GM12874 (cell line): ENCODE measurements at regions not wholly inside any gene's neighbourhood (a gene's known extent, or its start where the extent isn't known, plus 50 kb on each side); places are given as distances from the start of the nearest gene placed in this dataset.

Experiments
- TF ChIP-seq, protein P1 (sequence below): IDR thresholded peaks from 2 replicates; pipeline ENCODE4 v1.5.1; 2011; ENCODE audit warnings: low read depth, mild to moderate bottlenecking, control low read depth, low read length, moderate library complexity; ENCODE audit not compliant: insufficient read depth

DNA sequence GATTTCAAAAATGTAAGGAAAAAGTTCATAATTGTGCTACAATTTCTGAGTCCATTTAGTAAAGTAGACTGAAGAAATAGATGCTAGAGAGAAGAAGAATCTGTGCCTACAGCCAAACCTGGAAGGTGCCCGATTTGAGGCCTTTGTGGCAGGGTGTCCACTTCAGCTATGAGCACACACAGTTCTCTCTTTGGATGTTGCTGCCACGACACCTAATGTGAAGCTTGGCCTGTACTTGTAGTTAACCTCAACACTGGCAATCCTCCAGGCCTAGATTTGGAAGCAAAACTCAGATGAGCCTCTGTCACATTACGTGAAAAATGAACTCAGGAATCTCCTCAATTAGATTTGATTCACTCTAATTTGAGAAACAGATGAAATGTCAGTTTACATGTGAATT, 90.1 kb upstream of the LRP1B start:
- TF ChIP-seq, protein P1, sequence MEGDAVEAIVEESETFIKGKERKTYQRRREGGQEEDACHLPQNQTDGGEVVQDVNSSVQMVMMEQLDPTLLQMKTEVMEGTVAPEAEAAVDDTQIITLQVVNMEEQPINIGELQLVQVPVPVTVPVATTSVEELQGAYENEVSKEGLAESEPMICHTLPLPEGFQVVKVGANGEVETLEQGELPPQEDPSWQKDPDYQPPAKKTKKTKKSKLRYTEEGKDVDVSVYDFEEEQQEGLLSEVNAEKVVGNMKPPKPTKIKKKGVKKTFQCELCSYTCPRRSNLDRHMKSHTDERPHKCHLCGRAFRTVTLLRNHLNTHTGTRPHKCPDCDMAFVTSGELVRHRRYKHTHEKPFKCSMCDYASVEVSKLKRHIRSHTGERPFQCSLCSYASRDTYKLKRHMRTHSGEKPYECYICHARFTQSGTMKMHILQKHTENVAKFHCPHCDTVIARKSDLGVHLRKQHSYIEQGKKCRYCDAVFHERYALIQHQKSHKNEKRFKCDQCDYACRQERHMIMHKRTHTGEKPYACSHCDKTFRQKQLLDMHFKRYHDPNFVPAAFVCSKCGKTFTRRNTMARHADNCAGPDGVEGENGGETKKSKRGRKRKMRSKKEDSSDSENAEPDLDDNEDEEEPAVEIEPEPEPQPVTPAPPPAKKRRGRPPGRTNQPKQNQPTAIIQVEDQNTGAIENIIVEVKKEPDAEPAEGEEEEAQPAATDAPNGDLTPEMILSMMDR = no peak

DNA sequence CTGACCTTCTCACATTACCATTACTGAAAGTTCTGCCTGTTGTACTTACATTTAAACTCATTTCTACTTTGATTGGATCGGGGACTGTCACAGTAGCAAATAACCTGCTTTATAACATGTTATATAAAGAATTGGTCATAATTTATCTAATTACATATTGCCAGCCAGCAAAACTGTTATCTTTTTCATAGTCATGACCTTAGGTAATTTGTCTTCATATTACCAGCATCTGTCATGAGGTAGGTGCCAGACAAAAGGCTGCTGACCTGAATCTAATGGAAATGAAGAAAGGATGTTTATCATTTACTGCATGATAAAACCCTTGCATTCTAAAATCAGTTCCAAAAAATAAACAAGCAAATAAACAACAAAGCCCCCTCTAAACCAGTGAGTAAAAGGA, 89.4 kb upstream of the LRP1B start:
- TF ChIP-seq, protein P1 = no peak

DNA sequence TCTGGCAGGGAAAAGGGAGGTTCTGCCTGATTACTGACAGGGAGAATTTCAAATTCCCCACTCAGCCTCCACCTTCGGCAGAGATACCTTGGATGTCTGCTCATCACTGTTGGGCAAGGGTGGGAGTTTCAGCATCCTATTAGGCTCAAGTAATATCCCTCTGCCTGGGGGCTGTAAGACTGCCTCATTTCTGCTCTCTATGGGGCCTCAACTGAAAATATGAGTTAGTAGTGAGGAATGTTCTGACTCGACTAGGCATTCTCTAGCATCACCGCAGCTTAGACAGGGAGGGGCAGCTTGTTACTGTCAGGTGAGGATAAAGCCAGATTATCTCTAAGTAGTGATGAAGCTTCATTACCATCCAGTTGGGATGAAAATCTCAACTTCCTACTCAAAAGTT, 87.7 kb upstream of the LRP1B start:
- TF ChIP-seq, protein P1 = no peak

DNA sequence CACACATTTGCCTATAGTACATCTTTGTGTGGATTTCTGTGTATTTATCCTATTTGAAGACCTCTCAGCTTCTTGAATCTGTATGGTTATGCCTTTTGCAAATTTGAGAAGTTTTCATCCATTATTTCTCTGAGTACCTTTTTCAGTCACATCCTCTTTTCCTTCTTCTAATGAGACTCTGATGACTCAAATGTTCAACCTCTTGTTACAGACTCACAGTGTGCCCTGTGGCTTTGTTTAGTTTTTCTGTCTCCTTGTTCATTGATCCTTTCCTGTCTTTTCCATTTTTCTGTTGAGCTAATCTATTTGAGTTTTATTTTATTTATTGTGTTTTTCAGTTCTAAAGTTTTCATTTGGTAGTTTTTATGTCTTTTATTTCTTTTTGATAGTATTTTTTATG, 87.0 kb upstream of the LRP1B start:
- TF ChIP-seq, protein P1 = no peak

DNA sequence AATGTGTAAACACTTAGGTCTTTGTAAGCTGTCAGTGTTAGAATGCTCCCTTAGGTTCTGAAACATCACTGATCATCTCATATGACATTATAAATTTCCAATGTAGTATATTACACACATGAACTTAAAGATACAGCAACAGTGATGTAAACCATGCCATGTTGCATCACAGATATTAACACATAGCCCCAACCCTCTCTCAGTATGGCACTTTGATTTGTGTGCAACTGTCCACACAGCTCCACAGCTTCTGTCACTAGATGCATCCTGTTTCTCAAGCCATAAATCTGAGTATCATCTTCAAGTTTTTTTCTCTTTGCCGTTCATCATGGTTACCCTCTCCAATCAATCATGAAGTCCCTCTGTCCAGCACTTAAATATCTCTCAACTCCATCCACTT, 69.2 kb upstream of the LRP1B start:
- TF ChIP-seq, protein P1 = no peak

DNA sequence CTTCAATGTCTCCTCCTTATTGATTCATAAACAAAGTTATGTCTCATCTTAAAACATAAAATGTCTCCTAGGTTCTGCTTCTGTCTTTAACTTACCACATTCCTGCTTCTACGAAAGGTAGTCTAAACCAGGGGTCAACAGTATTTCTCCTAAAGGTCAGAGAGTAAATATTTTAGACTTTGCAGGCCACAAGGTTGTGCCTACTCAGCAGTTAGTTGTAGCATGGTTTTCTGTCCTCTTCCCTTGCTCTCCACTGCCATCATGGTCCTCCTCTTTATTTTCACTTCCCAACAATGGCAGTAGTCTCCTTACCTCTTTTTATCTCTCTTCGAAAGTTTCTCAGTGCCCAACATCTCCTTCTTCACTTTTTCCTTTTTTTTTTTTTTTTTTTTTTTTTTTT, 68.3 kb upstream of the LRP1B start:
- TF ChIP-seq, protein P1 = no peak

DNA sequence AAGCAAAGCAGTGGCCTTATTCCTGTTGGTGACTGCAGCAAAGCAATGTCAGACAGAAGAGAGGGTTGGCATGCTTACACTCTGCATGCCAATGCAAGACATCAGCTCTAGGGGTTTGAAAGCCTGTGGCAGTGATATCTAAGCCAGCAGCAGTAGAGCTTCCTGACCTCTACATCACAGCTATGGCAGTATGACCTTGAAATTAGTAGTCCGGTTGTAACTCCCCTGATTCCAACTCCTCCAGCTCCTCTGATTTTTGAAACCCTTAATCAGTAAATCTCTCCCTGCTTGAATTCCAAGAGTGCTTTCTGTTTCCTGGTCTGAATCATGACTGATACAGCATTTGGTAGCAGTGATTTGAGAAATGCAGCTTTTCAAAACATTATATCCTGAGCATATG, 60.0 kb upstream of the LRP1B start:
- TF ChIP-seq, protein P1 = no peak

DNA sequence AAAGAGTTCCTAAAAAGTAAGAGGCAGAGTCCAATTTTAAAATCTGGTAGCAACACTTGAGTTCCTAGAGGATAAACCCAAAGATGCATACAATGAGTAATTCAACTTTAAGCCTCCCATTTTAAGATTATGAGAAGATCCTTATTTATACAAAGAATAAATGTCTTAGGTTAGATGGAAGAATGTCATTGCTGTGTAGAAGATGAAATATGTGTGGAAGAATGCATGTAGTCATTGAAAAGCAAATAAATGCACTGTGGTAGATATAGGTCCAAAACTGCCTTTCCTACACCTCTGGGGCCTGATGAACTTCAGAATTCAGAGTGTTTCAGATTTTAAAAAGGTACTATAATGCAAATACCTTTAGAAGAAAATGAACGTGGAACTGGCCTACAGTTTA, 58.7 kb upstream of the LRP1B start:
- TF ChIP-seq, protein P1 = no peak
